H1 (cell line): ENCODE measurements at regions not wholly inside any gene's neighbourhood (a gene's known extent, or its start where the extent isn't known, plus 50 kb on each side); places are given as distances from the start of the nearest gene placed in this dataset.

Source experiments
- SUZ12 ChIP-seq: fragments of 200-600 bp; sonication (generic); IDR thresholded peaks from 2 replicates; pipeline ENCODE4 v1.6.1; 2012; ENCODE audit warnings: mild to moderate bottlenecking, inconsistent platforms, low read length, moderate library complexity, mixed read lengths
- TAF1 ChIP-seq: IDR thresholded peaks from 2 replicates; pipeline ENCODE4 v1.6.1; 2011; ENCODE audit warnings: mild to moderate bottlenecking, low read depth, low read length

GRCh38 chr13:66162470-66162869 lies 1067.7 kb downstream of the PCDH9 start (continued):
- TF ChIP-seq SUZ12: no peak
- no peak for TF ChIP-seq TAF1
- TF ChIP-seq, all 59 proteins: peak for 0
